ENCODE measurements at regions not wholly inside any gene's neighbourhood (a gene's known extent, or its start where the extent isn't known, plus 50 kb on each side); places are given as distances from the start of the nearest gene placed in this dataset.

- no peak for DNase-seq (ENCODE audit: low read depth, low spot score)
- no peak overlapping the region for H3K27ac ChIP-seq
Observed at GRCh38 chr7:118009419-118009818, 136.2 kb upstream of the CTTNBP2 start.

- H3K27ac ChIP-seq, result no peak overlapping the region
- no peak for DNase-seq (ENCODE audit: low read depth, low spot score)
Observed at GRCh38 chr7:118011652-118012051, 138.4 kb upstream of the CTTNBP2 start.

DNA sequence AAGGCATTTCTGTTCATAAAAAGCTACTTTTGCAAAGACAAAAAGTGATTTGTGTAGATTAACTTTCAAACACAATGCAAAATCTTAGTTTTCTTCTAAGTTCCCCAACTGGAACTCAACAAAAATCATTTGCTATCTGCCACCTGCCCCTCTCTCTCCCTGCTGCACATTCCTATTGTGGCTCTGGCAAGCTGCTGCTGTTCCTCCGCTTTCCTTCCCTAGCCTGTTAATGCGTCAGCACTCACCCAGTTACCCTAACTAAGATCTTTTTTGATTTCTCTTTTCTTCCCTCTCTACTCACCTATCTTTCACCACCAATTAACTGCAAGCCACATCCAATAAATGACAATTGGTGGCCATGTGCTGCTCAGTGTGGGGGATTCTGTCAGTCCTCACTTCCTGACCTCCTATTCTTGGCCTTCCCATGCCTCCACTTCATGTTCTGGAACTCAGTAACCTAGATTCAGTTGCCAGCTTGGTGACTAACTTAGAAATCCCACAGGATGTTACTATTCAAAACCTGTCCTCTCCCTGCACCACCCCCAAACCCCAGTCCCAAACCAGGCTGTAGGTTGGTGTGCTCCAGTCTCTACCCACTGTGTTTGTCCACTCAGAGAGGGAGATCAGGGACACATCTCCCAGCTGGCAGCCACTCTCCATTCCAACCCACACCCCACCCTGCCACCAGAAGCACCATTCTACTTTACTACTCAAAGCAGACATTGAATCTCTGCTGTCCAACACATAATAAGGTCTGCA is 140.2 kb upstream of the CTTNBP2 start:
- no peak overlapping the region for H3K27ac ChIP-seq

DNA sequence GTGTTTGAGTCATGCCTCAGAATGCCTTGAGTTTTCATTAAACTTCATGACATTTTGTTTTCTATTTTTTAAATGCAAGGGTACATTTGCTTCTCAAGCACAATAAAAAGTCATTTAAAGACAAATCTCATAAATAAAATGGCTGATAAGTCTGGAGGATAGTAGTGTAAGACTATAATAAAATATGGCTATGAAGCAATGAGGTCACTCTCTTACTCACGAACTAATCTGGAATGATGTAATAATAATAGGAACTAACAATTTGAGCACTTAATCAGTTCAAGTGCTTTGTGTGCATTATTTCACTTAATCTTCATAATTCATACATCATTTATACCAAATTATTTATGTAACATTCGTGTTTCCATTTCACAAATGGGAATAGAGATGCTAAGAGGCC is 149.3 kb upstream of the CTTNBP2 start:
- DNase-seq (ENCODE audit: low read depth, low spot score), result no peak
- no peak overlapping the region for H3K27ac ChIP-seq

More for the DNA sequence above, 140.2 kb upstream of the CTTNBP2 start:
- no peak for DNase-seq (ENCODE audit: low read depth, low spot score)

- no peak overlapping the region for H3K27ac ChIP-seq
- no peak for DNase-seq (ENCODE audit: low read depth, low spot score)
Observed at GRCh38 chr7:118026791-118027190, 153.6 kb upstream of the CTTNBP2 start.

GRCh38 chr7:118028226-118028625 is 155.0 kb upstream of the CTTNBP2 start:
- no peak for DNase-seq (ENCODE audit: low read depth, low spot score)
- H3K27ac ChIP-seq, result no peak overlapping the region

DNA sequence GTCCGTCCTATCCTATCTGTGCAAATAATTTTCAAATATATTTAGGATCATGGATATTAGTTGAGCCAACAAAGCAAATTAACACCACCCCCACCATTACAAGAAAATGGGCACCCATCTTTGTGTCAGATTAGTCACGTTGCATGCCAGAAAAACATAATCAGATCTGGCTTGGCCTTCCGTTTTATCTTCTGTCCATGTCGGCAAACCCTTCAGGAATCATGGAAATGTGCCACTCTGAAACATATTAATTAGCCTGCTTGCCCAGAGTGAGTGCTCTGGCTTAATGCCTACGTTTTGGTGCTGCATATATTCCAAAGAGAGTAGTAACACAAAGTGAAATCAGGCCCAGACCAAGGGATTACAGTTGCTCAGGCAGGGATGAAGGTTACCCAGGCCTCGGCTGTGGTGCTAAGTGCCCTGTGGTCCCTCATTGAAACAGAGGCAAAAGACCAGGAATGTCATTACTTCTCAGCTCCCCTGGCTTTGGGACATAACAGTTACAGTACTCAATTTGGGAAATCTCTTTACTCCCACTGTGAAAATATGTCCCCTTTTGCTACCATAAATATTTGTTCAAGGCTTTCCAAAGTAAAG is 154.0 kb upstream of the LSM8 start:
- DNase-seq (ENCODE audit: low read depth, low spot score), result no peak

DNA sequence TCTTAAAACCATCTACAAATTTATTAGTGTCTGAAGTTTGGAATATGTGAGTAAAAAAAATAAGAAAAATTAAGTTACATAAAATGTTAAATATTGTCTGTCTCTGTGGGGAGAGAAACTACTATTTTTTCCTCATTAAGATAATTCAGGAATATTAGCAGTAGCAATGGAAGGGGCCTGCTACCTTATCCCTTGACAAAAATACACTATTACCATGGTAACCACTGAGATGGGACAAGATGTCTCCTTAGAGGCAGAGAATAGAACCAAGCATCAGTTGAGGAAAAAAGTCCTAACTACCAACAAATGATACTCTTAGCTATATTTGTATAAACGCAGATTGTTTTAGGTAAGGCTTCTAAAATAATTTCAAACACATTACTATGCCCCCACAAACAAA is 150.7 kb upstream of the LSM8 start:
- no peak for DNase-seq (ENCODE audit: low read depth, low spot score)
- H3K27ac ChIP-seq, result no peak overlapping the region

More for the DNA sequence above, 154.0 kb upstream of the LSM8 start:
- H3K27ac ChIP-seq, result no peak overlapping the region

DNA sequence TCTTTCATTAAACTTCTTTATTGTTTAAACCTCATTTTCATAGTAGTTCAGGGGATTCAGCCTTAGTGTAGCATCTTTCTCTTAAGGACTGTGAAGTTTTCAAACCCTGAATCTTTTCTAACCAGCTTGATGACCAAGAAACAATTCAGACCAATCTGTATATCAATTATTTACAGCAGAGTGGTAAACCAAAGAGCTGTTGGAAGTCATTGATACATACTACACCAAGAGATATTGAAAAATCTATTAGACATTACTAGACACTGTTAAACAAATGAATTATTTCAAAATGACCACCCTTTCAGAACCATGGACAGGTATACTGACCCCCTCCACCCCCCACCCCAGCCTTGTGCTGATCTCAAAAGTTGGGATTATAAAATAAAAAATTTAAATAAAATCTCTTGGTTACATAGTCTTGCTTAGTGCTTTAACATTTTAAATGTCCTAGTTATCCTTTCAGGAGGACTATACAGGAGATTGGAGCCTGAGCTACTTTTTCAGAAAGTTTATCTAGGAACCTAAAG is 143.9 kb upstream of the LSM8 start:
- DNase-seq (ENCODE audit: low read depth, low spot score), result no peak
- no peak overlapping the region for H3K27ac ChIP-seq

- DNase-seq (ENCODE audit: low read depth, low spot score), result no peak
- H3K27ac ChIP-seq, result no peak overlapping the region
Observed at GRCh38 chr7:118040562-118040961, 143.4 kb upstream of the LSM8 start.

GRCh38 chr7:118041251-118041878 is 142.6 kb upstream of the LSM8 start:
- DNase-seq (ENCODE audit: low read depth, low spot score), result no peak
- H3K27ac ChIP-seq, result no peak overlapping the region

- H3K27ac ChIP-seq, result no peak overlapping the region
- DNase-seq (ENCODE audit: low read depth, low spot score), result no peak
Observed at GRCh38 chr7:118045629-118046028, 138.3 kb upstream of the LSM8 start.

- H3K27ac ChIP-seq, result no peak overlapping the region
- no peak for DNase-seq (ENCODE audit: low read depth, low spot score)
Observed at GRCh38 chr7:118046086-118046485, 137.9 kb upstream of the LSM8 start.

DNA sequence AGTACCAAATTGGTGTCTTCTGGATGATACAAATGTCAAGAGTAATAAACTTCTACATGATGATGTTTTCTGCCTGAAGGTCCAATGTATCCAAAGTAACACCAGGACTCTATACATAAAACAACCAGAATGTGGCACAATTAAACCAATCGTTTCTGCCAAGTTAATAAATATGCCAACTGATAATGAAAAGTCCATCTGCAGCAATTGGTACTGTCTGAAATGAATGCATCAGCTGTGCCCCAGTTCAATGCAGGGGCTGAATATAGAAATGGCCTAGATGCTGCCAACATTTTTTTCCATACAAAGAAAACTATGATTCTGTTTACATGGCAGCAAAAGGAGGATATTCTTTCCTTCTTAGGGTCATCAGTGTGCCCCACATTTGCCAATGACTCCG is 137.2 kb upstream of the LSM8 start:
- no peak for DNase-seq (ENCODE audit: low read depth, low spot score)
- H3K27ac ChIP-seq, result no peak overlapping the region

DNA sequence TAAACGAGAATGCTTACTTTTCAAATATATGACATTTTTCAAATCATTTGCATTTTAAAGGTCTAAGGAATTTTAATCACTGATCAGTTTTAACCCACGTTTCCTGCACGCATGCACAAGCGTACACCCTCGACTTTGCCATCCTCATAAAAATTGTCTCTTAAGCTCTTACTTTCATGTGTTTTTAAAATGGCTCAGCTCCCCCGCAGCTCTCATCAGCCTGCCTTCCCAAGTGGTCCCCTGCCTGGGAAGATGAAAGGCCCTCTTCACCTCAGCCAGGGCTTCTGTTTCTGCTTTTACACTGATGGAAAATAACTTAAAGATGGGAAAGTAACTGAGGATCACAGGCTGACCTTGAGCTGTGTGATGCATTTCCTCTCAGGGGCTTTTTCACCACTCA is 131.6 kb upstream of the LSM8 start:
- H3K27ac ChIP-seq, result no peak overlapping the region
- no peak for DNase-seq (ENCODE audit: low read depth, low spot score)

DNA sequence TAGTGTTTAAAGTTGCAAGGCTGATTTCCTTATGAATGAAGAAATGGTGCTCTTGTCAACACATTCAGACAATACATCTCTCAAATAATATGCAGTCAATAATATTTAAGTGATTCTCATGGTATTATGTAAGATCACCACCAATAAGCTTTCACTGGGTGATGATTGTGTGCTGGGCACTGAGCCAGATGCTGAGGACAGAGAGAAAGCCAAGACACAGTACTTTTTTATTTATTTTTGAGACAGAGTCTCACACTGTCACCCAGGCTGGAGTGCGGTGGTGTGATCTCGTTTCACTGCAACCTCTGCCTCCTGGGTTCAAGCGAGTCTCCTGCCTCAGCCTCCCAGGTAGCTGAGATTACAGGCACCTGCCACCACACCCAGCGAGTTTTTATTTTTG is 130.6 kb upstream of the LSM8 start:
- no peak overlapping the region for H3K27ac ChIP-seq
- no peak for DNase-seq (ENCODE audit: low read depth, low spot score)

DNA sequence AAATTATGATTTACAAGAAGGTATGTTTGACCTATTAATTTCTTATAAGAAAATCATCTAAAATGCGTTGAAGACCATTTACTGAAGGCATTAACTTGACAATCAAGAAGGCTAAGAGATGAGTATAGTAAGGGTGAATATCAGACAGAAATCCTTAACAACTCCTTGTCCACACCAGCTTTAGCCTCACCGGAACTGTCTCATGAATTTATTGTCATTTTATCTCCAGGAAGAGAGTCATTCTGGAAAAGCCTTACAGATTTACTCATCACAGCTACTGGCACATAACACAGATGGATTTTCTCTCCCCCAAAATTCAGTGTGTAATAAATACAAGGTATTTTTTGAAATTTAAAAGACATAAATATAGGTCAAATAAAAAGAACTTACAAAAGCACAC is 129.4 kb upstream of the LSM8 start:
- DNase-seq (ENCODE audit: low read depth, low spot score), result no peak
- H3K27ac ChIP-seq, result no peak overlapping the region

- H3K27ac ChIP-seq, result no peak overlapping the region
- no peak for DNase-seq (ENCODE audit: low read depth, low spot score)
Observed at GRCh38 chr7:118055647-118056046, 128.3 kb upstream of the LSM8 start.

- peak; percentile 89 for DNase-seq (ENCODE audit: low read depth, low spot score)
- peak overlapping the region; percentile 42 for H3K27ac ChIP-seq
Observed at GRCh38 chr7:118057404-118057803, 126.6 kb upstream of the LSM8 start.

- no peak for DNase-seq (ENCODE audit: low read depth, low spot score)
- H3K27ac ChIP-seq, result no peak overlapping the region
Observed at GRCh38 chr7:118059209-118059608, 124.8 kb upstream of the LSM8 start.

DNA sequence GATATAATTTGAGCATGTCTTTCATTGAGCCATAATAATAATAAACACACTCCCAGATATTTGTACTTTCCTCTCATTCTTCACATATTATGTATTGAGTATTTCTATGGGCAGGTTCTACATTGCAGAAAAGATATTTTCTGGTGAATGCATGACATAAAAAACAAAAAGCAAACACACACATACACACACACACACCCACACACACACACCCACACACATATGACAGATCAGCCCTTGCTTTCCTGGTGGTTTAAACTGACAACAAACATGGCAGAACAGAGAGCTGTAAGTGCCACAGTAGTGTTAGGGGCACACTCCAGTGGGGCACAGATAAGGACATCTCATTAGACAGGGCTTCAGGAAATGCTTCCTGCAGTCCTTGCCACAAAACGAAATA is 123.3 kb upstream of the LSM8 start:
- H3K27ac ChIP-seq, result no peak overlapping the region
- no peak for DNase-seq (ENCODE audit: low read depth, low spot score)

Data from epithelial cell of prostate (primary cell).